HepG2 (cell line): ENCODE measurements at regions not wholly inside any gene's neighbourhood (a gene's known extent, or its start where the extent isn't known, plus 50 kb on each side); places are given as distances from the start of the nearest gene placed in this dataset.

ENCODE experiments used
- ARID2 ChIP-seq: sonication (generic); formaldehyde crosslinking; IDR thresholded peaks from 2 replicates; pipeline ENCODE4 v1.8.1; 2022; ENCODE audit warnings: mild to moderate bottlenecking, missing genetic modification reagents, borderline replicate concordance
- ATF3 ChIP-seq: sonication (generic); formaldehyde crosslinking; IDR thresholded peaks from 2 replicates; pipeline ENCODE4 v1.4.0; 2020; ENCODE audit warnings: missing genetic modification reagents
- CCAR2 ChIP-seq: fragments of 200-400 bp; formaldehyde crosslinking; optimal IDR thresholded peaks from 2 replicates; pipeline ENCODE3; 2018; ENCODE audit warnings: low read depth, mild to moderate bottlenecking, low read length, moderate library complexity
- CTCF ChIP-seq: sonication (generic); formaldehyde crosslinking; IDR thresholded peaks from 2 replicates; pipeline ENCODE4 v1.5.0; 2020; ENCODE audit warnings: mild to moderate bottlenecking, missing genetic modification reagents, moderate library complexity
- EP300 ChIP-seq, 3 experiments: sonication (generic) in 1 of 3; formaldehyde crosslinking in 1 of 3; IDR thresholded peaks; 2 replicates each; pipeline versions ENCODE4 v1.5.1 to v1.6.1; 2011 to 2020; ENCODE audit warnings: low read depth in 2 of 3, low read length in 2 of 3, borderline replicate concordance in 1 of 3, improper control_type of control experiment in 1 of 3, mild to moderate bottlenecking in 1 of 3, missing genetic modification reagents in 1 of 3, moderate library complexity in 1 of 3
- HDAC2 ChIP-seq: sonication (generic); formaldehyde crosslinking; IDR thresholded peaks from 2 replicates; pipeline ENCODE4 v1.4.0; 2020; ENCODE audit warnings: missing genetic modification reagents
- NFRKB ChIP-seq: fragments of 450-650 bp; IDR thresholded peaks from 2 replicates; pipeline ENCODE4 v1.6.1; 2017
- PHB2 ChIP-seq: fragments of 450-650 bp; IDR thresholded peaks from 2 replicates; pipeline ENCODE4 v1.6.1; 2018; ENCODE audit not compliant: partially characterized antibody
- PRDM10 ChIP-seq: sonication (generic); formaldehyde crosslinking; IDR thresholded peaks from 2 replicates; pipeline ENCODE4 v1.4.0; 2020; ENCODE audit warnings: low read depth, missing genetic modification reagents
- RAD21 ChIP-seq: fragments of 450-650 bp; formaldehyde crosslinking; IDR thresholded peaks from 2 replicates; pipeline ENCODE4 v1.5.0; 2020; ENCODE audit warnings: mild to moderate bottlenecking
- RFX5 ChIP-seq: IDR thresholded peaks from 2 replicates; pipeline ENCODE4 v1.6.1; 2011; ENCODE audit warnings: low read depth, low read length, improper control_type of control experiment
- ZNF670 ChIP-seq: sonication (generic); formaldehyde crosslinking; IDR thresholded peaks from 2 replicates; pipeline ENCODE4 v1.8.0; 2022; ENCODE audit warnings: mild to moderate bottlenecking, missing genetic modification reagents, borderline replicate concordance
- ZZZ3 ChIP-seq: sonication (generic); formaldehyde crosslinking; IDR thresholded peaks from 2 replicates; pipeline ENCODE4 v1.4.0; 2020; ENCODE audit warnings: missing genetic modification reagents, mild to moderate bottlenecking, borderline replicate concordance

GRCh38 chr2:133713049-133713580, 144.9 kb upstream of the NCKAP5 start:
- TF ChIP-seq ZNF670 (CRISPR knock-in tag) = no peak
- TF ChIP-seq CTCF (CRISPR knock-in tag) = no peak
- no peak for TF ChIP-seq EP300 (IDR thresholded peaks at IDR 0.05; ENCODE audit: low read depth in 2 of 2, low read length in 2 of 2)
- TF ChIP-seq EP300 (CRISPR knock-in tag; IDR thresholded peaks at IDR 0.05; ENCODE audit: borderline replicate concordance) = no peak
- TF ChIP-seq RAD21 (CRISPR knock-in tag) = no peak
- no peak for TF ChIP-seq HDAC2 (CRISPR knock-in tag)
- TF ChIP-seq CCAR2 = no peak
- TF ChIP-seq NFRKB = no peak
- no peak for TF ChIP-seq ZZZ3 (CRISPR knock-in tag)
- TF ChIP-seq ATF3 (CRISPR knock-in tag) = no peak
- TF ChIP-seq PRDM10 (CRISPR knock-in tag) = no peak
- TF ChIP-seq ARID2 (CRISPR knock-in tag) = no peak
- no peak for TF ChIP-seq PHB2
- no peak for TF ChIP-seq RFX5
